Astrocyte of the spinal cord (primary cell): ENCODE measurements at regions not wholly inside any gene's neighbourhood (a gene's known extent, or its start where the extent isn't known, plus 50 kb on each side); places are given as distances from the start of the nearest gene placed in this dataset.
A peak's percentile ranks its signal among the peaks of the same experiment; 100 is the strongest.

ENCODE experiments used
- DNase-seq: peaks from one replicate; pipeline ENCODE4 v3.0.0; 2011; ENCODE audit warnings: low read depth, low spot score
- H3K4me3 ChIP-seq: 2 replicates; pipeline ENCODE4 v1.5.1; 2011; ENCODE audit warnings: low read depth, mild to moderate bottlenecking, low read length, moderate library complexity
- CTCF ChIP-seq: IDR thresholded peaks from 2 replicates; pipeline ENCODE4 v1.5.1; 2012; ENCODE audit warnings: low read depth, mild to moderate bottlenecking, low read length, inconsistent platforms
- in situ Hi-C: cut with HindIII; loops from 2 replicates; pipeline ENCODE4 v1.10.0; 2017; ENCODE audit warnings: low sequenced_read_pairs

- in situ Hi-C loops = no loop called here
- H3K4me3 ChIP-seq = no peak overlapping the region
- DNase-seq = no peak
- TF ChIP-seq CTCF = no peak
These were observed 573.5 kb downstream of the TBC1D22A start for GRCh38 chr22:47335958-47336357.

- in situ Hi-C loops = no loop called here
These were observed 573.0 kb downstream of the TBC1D22A start for GRCh38 chr22:47335460-47335859.

GRCh38 chr22:47334601-47335000 lies 572.2 kb downstream of the TBC1D22A start:
- in situ Hi-C loops = no loop called here
- H3K4me3 ChIP-seq = no peak overlapping the region
- TF ChIP-seq CTCF = no peak
- no peak for DNase-seq

More at GRCh38 chr22:47335460-47335859, 573.0 kb downstream of the TBC1D22A start:
- H3K4me3 ChIP-seq = no peak overlapping the region
- no peak for TF ChIP-seq CTCF
- no peak for DNase-seq

GRCh38 chr22:47333625-47334024 lies 571.2 kb downstream of the TBC1D22A start:
- no peak for TF ChIP-seq CTCF
- in situ Hi-C loops = no loop called here
- no peak overlapping the region for H3K4me3 ChIP-seq
- DNase-seq = peak; percentile 58

- no peak for DNase-seq
These were observed 570.0 kb downstream of the TBC1D22A start for GRCh38 chr22:47332246-47332980.

GRCh38 chr22:47331750-47332149 lies 569.3 kb downstream of the TBC1D22A start:
- no peak for DNase-seq
- no peak for TF ChIP-seq CTCF
- no peak overlapping the region for H3K4me3 ChIP-seq
- in situ Hi-C loops = no loop called here

More at GRCh38 chr22:47332246-47332980, 570.0 kb downstream of the TBC1D22A start:
- no peak overlapping the region for H3K4me3 ChIP-seq
- in situ Hi-C loops = no loop called here
- TF ChIP-seq CTCF = no peak
